ENCODE measurements at regions not wholly inside any gene's neighbourhood (a gene's known extent, or its start where the extent isn't known, plus 50 kb on each side); places are given as distances from the start of the nearest gene placed in this dataset.

GRCh38 chr6:144612811-144613210 lies 327.7 kb downstream of the UTRN start:
- TF ChIP-seq EZH2 (IDR thresholded peaks at IDR 0.05), result no peak
- no peak for TF ChIP-seq POLR2AphosphoS5 (IDR thresholded peaks at IDR 0.05; ENCODE audit: borderline replicate concordance, low read depth, low read length)
- TF ChIP-seq FOXP2 (optimal IDR thresholded peaks at IDR 0.05; ENCODE audit: control extremely low read depth, extremely low read length, insufficient read depth), result no peak

Measured in SK-N-MC (cell line).